HG03342 (cell line): ENCODE measurements at regions not wholly inside any gene's neighbourhood (a gene's known extent, or its start where the extent isn't known, plus 50 kb on each side); places are given as distances from the start of the nearest gene placed in this dataset.

Experiments
- ATAC-seq: cut with Tn5 transposase; IDR thresholded peaks from one replicate; pipeline ENCODE4 v1.9.1; 2021; ENCODE audit warnings: mild to moderate bottlenecking, moderate library complexity; ENCODE audit not compliant: unreplicated experiment

- ATAC-seq = no peak
Observed at GRCh38 chr3:132267391-132267993, 49.7 kb upstream of the ACP3 start.
